ENCODE measurements at regions not wholly inside any gene's neighbourhood (a gene's known extent, or its start where the extent isn't known, plus 50 kb on each side); places are given as distances from the start of the nearest gene placed in this dataset.

DNA sequence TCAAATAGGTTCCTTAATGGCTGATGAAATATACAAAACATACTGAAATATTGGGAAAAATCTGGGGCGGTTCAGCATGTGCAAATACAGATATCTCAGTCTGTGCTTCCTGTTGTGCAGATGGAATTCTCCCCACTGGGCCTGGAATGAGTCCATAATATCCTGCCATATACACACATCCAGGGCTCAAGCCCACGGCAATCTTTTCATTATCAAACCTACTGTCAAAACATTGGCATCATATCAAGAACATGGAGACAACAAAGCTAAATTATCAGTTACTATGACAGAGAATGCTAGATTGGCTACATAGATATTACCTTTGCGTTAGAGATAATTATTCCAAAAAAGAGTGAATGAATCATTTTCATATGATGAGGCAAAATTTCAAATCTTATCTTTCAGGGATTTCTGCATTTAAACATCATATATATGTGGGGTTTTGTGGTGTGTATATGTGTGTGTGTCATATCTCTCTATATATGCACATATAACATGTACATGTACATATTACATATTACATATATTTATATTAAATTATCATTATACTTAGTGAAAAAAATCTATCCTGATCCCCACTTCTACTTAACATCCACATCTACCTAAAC lies 713.3 kb downstream of the GBE1 start:
- Mint-ChIP-seq H3K4me3 (no peak overlapping the region), H3K36me3 (ENCODE audit: low read depth) (no peaks in the 10 kb centered on the region), H3K27ac (no peak overlapping the region), H3K4me1 (ENCODE audit: low read depth) (no peaks in the 10 kb centered on the region), H3K27me3 (ENCODE audit: low read depth) (no peaks in the 10 kb centered on the region), H3K9me3 (peaks cover 3% of the 10 kb centered on the region)

DNA sequence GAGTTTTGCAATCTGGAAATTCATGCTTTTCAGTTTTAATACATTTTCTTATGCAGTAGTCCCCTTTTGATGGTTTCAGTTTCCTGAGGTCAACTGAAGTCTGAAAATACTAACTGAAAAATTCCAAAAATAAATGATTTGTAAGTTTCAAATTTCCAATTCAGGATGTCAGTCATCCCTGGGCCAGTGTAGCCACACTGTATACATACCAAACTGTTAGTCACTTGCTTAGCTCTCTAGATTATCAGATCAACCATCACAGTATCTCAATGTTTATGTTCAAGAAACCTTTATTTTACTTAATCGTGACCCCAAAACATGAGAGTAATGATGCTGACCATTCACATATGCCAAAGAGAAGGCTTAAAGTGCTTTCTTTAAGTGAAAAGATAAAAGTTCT lies 715.5 kb downstream of the GBE1 start:
- H3K36me3 Mint-ChIP-seq (ENCODE audit: low read depth), result no peaks in the 10 kb centered on the region
- no peaks in the 10 kb centered on the region for H3K27me3 Mint-ChIP-seq (ENCODE audit: low read depth)
- no peak overlapping the region for H3K27ac Mint-ChIP-seq
- H3K9me3 Mint-ChIP-seq, result peaks cover 8% of the 10 kb centered on the region
- no peaks in the 10 kb centered on the region for H3K4me1 Mint-ChIP-seq (ENCODE audit: low read depth)
- no peak overlapping the region for H3K4me3 Mint-ChIP-seq

GRCh38 chr3:81045246-81045645 lies 716.2 kb downstream of the GBE1 start:
- Mint-ChIP-seq H3K4me1 (ENCODE audit: low read depth) (no peaks in the 10 kb centered on the region), H3K4me3 (no peak overlapping the region), H3K27ac (no peak overlapping the region), H3K27me3 (ENCODE audit: low read depth) (no peaks in the 10 kb centered on the region), H3K9me3 (peaks cover 6% of the 10 kb centered on the region), H3K36me3 (ENCODE audit: low read depth) (no peaks in the 10 kb centered on the region)

DNA sequence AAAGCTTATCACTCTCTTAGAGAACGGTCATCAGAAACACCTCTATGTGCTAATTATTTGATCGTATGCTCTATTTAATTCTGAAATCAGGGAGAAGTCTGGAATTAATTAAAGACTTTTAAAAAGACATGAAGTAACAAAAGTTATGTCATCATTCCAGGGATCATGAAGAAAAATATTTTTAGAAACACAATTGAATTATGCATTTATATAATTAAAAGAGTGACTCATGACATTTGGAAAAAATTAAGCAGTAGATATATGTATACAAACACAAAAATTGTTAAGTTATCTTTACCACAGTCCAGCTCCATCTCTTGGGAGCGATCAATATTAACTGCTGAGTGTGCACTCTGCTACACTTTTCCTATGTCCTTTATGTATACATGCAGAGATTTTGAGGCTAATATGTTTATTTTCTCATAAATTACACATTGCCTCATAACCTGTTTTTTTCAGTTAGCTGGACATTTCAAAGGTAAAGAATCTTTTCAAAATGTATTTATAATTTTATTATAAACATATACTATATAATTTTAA lies 717.7 kb downstream of the GBE1 start:
- Mint-ChIP-seq H3K4me3 (no peak overlapping the region), H3K9me3 (peaks cover 12% of the 10 kb centered on the region), H3K27me3 (ENCODE audit: low read depth) (no peaks in the 10 kb centered on the region), H3K36me3 (ENCODE audit: low read depth) (no peaks in the 10 kb centered on the region), H3K4me1 (ENCODE audit: low read depth) (no peaks in the 10 kb centered on the region), H3K27ac (no peak overlapping the region)

- Mint-ChIP-seq H3K4me3 (no peak overlapping the region), H3K27ac (no peak overlapping the region), H3K36me3 (ENCODE audit: low read depth) (no peaks in the 10 kb centered on the region), H3K27me3 (ENCODE audit: low read depth) (no peaks in the 10 kb centered on the region), H3K4me1 (ENCODE audit: low read depth) (no peaks in the 10 kb centered on the region), H3K9me3 (peaks cover 12% of the 10 kb centered on the region)
These were observed 718.4 kb downstream of the GBE1 start for GRCh38 chr3:81043009-81043408.

GRCh38 chr3:81041331-81041730 lies 720.1 kb downstream of the GBE1 start:
- no peak overlapping the region for H3K27ac Mint-ChIP-seq
- no peaks in the 10 kb centered on the region for H3K4me1 Mint-ChIP-seq (ENCODE audit: low read depth)
- no peak overlapping the region for H3K4me3 Mint-ChIP-seq
- H3K36me3 Mint-ChIP-seq (ENCODE audit: low read depth), result no peaks in the 10 kb centered on the region
- peaks cover 19% of the 10 kb centered on the region for H3K9me3 Mint-ChIP-seq
- H3K27me3 Mint-ChIP-seq (ENCODE audit: low read depth), result no peaks in the 10 kb centered on the region

GRCh38 chr3:81040107-81040506 lies 721.3 kb downstream of the GBE1 start:
- Mint-ChIP-seq H3K27ac (no peak overlapping the region), H3K36me3 (ENCODE audit: low read depth) (no peaks in the 10 kb centered on the region), H3K4me1 (ENCODE audit: low read depth) (no peaks in the 10 kb centered on the region), H3K9me3 (peaks cover 23% of the 10 kb centered on the region), H3K27me3 (ENCODE audit: low read depth) (no peaks in the 10 kb centered on the region), H3K4me3 (no peak overlapping the region)

- no peaks in the 10 kb centered on the region for H3K27me3 Mint-ChIP-seq (ENCODE audit: low read depth)
- H3K9me3 Mint-ChIP-seq, result peaks cover 16% of the 10 kb centered on the region
- no peaks in the 10 kb centered on the region for H3K36me3 Mint-ChIP-seq (ENCODE audit: low read depth)
- no peaks in the 10 kb centered on the region for H3K4me1 Mint-ChIP-seq (ENCODE audit: low read depth)
- no peak overlapping the region for H3K4me3 Mint-ChIP-seq
- no peak overlapping the region for H3K27ac Mint-ChIP-seq
These were observed 727.8 kb downstream of the GBE1 start for GRCh38 chr3:81033684-81034083.

GRCh38 chr3:81033185-81033584 lies 728.3 kb downstream of the GBE1 start:
- no peaks in the 10 kb centered on the region for H3K4me1 Mint-ChIP-seq (ENCODE audit: low read depth)
- H3K27ac Mint-ChIP-seq, result no peak overlapping the region
- no peaks in the 10 kb centered on the region for H3K36me3 Mint-ChIP-seq (ENCODE audit: low read depth)
- H3K9me3 Mint-ChIP-seq, result peaks cover 17% of the 10 kb centered on the region
- no peak overlapping the region for H3K4me3 Mint-ChIP-seq
- H3K27me3 Mint-ChIP-seq (ENCODE audit: low read depth), result no peaks in the 10 kb centered on the region

GRCh38 chr3:81029861-81030260 lies 731.6 kb downstream of the GBE1 start:
- no peaks in the 10 kb centered on the region for H3K36me3 Mint-ChIP-seq (ENCODE audit: low read depth)
- H3K4me3 Mint-ChIP-seq, result no peak overlapping the region
- no peaks in the 10 kb centered on the region for H3K27me3 Mint-ChIP-seq (ENCODE audit: low read depth)
- no peak overlapping the region for H3K27ac Mint-ChIP-seq
- H3K4me1 Mint-ChIP-seq (ENCODE audit: low read depth), result no peaks in the 10 kb centered on the region
- H3K9me3 Mint-ChIP-seq, result peaks cover 3% of the 10 kb centered on the region

DNA sequence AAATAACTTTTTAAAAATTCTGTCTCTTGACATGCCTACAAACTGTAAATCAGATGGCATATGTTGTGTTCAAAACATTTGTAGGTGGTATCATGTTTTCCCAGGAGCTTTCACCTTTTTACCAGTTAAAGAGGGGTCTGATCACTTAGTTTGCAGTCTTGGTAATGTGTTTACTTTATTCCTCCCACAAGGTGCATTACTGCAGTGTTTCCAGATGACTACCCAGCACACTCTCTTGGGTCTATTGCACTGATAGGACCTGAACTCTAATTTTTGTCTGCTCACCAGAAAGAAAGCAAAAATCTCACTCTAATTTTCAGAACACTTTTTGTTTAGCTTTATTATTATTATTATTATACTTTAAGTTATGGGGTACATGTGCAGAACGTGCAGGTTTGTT lies 734.1 kb downstream of the GBE1 start:
- Mint-ChIP-seq H3K4me3 (no peak overlapping the region), H3K4me1 (ENCODE audit: low read depth) (no peaks in the 10 kb centered on the region), H3K27me3 (ENCODE audit: low read depth) (no peaks in the 10 kb centered on the region), H3K27ac (no peak overlapping the region), H3K9me3 (peaks cover 6% of the 10 kb centered on the region), H3K36me3 (ENCODE audit: low read depth) (no peaks in the 10 kb centered on the region)

- Mint-ChIP-seq H3K9me3 (peaks cover 15% of the 10 kb centered on the region), H3K36me3 (ENCODE audit: low read depth) (no peaks in the 10 kb centered on the region), H3K27me3 (ENCODE audit: low read depth) (no peaks in the 10 kb centered on the region), H3K4me1 (ENCODE audit: low read depth) (no peaks in the 10 kb centered on the region), H3K4me3 (no peak overlapping the region), H3K27ac (no peak overlapping the region)
These were observed 736.9 kb downstream of the GBE1 start for GRCh38 chr3:81024560-81024959.

- no peaks in the 10 kb centered on the region for H3K27me3 Mint-ChIP-seq (ENCODE audit: low read depth)
- H3K4me1 Mint-ChIP-seq (ENCODE audit: low read depth), result no peaks in the 10 kb centered on the region
- H3K9me3 Mint-ChIP-seq, result peaks cover 19% of the 10 kb centered on the region
- H3K27ac Mint-ChIP-seq, result no peak overlapping the region
- H3K36me3 Mint-ChIP-seq (ENCODE audit: low read depth), result no peaks in the 10 kb centered on the region
- H3K4me3 Mint-ChIP-seq, result no peak overlapping the region
These were observed 739.1 kb downstream of the GBE1 start for GRCh38 chr3:81022339-81022738.

- Mint-ChIP-seq H3K9me3 (peaks cover 19% of the 10 kb centered on the region), H3K27me3 (ENCODE audit: low read depth) (no peaks in the 10 kb centered on the region), H3K36me3 (ENCODE audit: low read depth) (no peaks in the 10 kb centered on the region), H3K27ac (no peak overlapping the region), H3K4me3 (no peak overlapping the region), H3K4me1 (ENCODE audit: low read depth) (no peaks in the 10 kb centered on the region)
These were observed 748.1 kb downstream of the GBE1 start for GRCh38 chr3:81013360-81013759.

- Mint-ChIP-seq H3K27me3 (ENCODE audit: low read depth) (no peaks in the 10 kb centered on the region), H3K4me1 (ENCODE audit: low read depth) (no peaks in the 10 kb centered on the region), H3K27ac (no peak overlapping the region), H3K4me3 (no peak overlapping the region), H3K36me3 (ENCODE audit: low read depth) (no peaks in the 10 kb centered on the region), H3K9me3 (peaks cover 9% of the 10 kb centered on the region)
These were observed 755.5 kb downstream of the GBE1 start for GRCh38 chr3:81005992-81006391.

- no peak overlapping the region for H3K4me3 Mint-ChIP-seq
- peaks cover 4% of the 10 kb centered on the region for H3K9me3 Mint-ChIP-seq
- no peaks in the 10 kb centered on the region for H3K27me3 Mint-ChIP-seq (ENCODE audit: low read depth)
- no peak overlapping the region for H3K27ac Mint-ChIP-seq
- no peaks in the 10 kb centered on the region for H3K4me1 Mint-ChIP-seq (ENCODE audit: low read depth)
- no peaks in the 10 kb centered on the region for H3K36me3 Mint-ChIP-seq (ENCODE audit: low read depth)
These were observed 757.6 kb downstream of the GBE1 start for GRCh38 chr3:81003817-81004216.
